ENCODE measurements at regions not wholly inside any gene's neighbourhood (a gene's known extent, or its start where the extent isn't known, plus 50 kb on each side); places are given as distances from the start of the nearest gene placed in this dataset.
"Not testable (repeated sequence)": the region's sequence is repeated elsewhere in the genome, so short reads cannot be mapped to it uniquely, and the experiment has no call there.

- DNase-seq (ENCODE audit: low read depth in 2 of 2): no peak
Measured at GRCh38 chr15:89028036-89028435, 60.2 kb upstream of the ABHD2 start.

DNA sequence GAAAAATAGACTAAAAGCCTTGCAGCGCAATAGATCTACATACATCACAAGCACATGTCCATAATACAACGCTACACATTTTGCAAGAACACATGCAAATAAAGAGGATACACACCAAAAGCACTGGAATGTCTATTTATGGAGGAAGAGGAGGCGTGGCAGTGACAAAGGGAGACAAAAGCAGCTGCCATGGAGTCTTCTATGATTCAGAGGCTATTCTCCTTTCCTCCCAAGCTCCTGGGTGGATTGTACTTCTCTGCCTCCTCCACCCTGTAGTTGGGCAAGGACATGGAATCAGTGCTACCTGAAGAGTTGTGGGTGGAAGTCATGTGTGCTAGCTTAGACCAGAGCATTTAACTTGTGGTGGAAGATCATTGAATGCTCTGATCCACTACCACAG is 57.9 kb upstream of the ABHD2 start:
- no peak for DNase-seq (ENCODE audit: low read depth in 2 of 2)

- DNase-seq (ENCODE audit: low read depth in 2 of 2): not testable (repeated sequence)
Measured at GRCh38 chr15:89031637-89032285, 56.5 kb upstream of the ABHD2 start.

GRCh38 chr15:89034305-89034704 is 54.0 kb upstream of the ABHD2 start:
- DNase-seq (ENCODE audit: low read depth in 2 of 2): no peak

- DNase-seq (ENCODE audit: low read depth in 2 of 2): no peak
Measured at GRCh38 chr15:89035150-89035549, 53.1 kb upstream of the ABHD2 start.

GRCh38 chr15:89035658-89036057 is 52.6 kb upstream of the ABHD2 start:
- DNase-seq (ENCODE audit: low read depth in 2 of 2): no peak

DNA sequence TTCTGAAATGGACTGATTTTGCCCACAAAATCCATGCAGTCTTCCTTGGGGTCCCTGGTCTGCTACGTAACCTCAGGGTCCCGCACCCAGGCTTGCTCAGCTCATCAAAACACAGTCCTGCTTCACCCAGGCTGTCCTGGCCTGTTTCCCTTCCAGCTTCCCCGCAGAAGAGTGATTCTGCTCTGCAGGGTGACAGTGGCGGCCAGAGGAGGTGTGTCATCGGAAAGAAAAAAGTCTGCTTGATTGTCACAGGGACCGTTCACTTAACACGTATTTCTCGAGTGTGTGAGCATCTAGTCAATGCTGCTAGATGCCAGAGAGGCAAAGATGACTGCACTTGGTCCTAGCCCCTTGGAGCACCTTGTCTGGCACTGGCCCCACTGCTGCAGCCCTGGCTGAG is 50.1 kb upstream of the ABHD2 start:
- DNase-seq (ENCODE audit: low read depth in 2 of 2): no peak

Measured in stimulated activated CD4-positive, alpha-beta T cell treated with anti-CD3 and anti-CD28 coated beads, Interleukin-15, amount 100 ng/mL, for 48 hours (primary cell).